H1 (cell line): ENCODE measurements at regions not wholly inside any gene's neighbourhood (a gene's known extent, or its start where the extent isn't known, plus 50 kb on each side); places are given as distances from the start of the nearest gene placed in this dataset.

ENCODE experiments used
- BACH1 ChIP-seq: IDR thresholded peaks from 2 replicates; pipeline ENCODE4 v1.6.1; 2012; ENCODE audit warnings: low read length, improper control_type of control experiment
- BRCA1 ChIP-seq: IDR thresholded peaks from 2 replicates; pipeline ENCODE4 v1.6.1; 2012; ENCODE audit warnings: low read depth, low read length, improper control_type of control experiment
- CHD7 ChIP-seq: fragments of 300-600 bp; sonication (generic); IDR thresholded peaks from 2 replicates; pipeline ENCODE4 v1.7.1; 2012; ENCODE audit warnings: low read length, moderate library complexity, mild to moderate bottlenecking, inconsistent platforms; ENCODE audit not compliant: insufficient replicate concordance
- JUN ChIP-seq: IDR thresholded peaks from 2 replicates; pipeline ENCODE4 v1.6.1; 2011; ENCODE audit warnings: low read depth, mild to moderate bottlenecking, improper control_type of control experiment, low read length
- NANOG ChIP-seq: IDR thresholded peaks from 2 replicates; pipeline ENCODE4 v1.6.1; 2011; ENCODE audit warnings: low read length, low read depth, mild to moderate bottlenecking, inconsistent platforms; ENCODE audit not compliant: insufficient read depth, poor library complexity, severe bottlenecking
- PHF8 ChIP-seq: fragments of 200-600 bp; sonication (generic); conservative IDR thresholded peaks from 2 replicates; pipeline ENCODE4 v1.7.1; 2012; ENCODE audit warnings: low read depth, mild to moderate bottlenecking, inconsistent platforms, low read length, moderate library complexity
- SP4 ChIP-seq: IDR thresholded peaks from 2 replicates; pipeline ENCODE4 v1.6.1; 2012; ENCODE audit warnings: low read length, inconsistent platforms
- SRF ChIP-seq: IDR thresholded peaks from 2 replicates; pipeline ENCODE4 v1.6.1; 2011; ENCODE audit warnings: mild to moderate bottlenecking, low read depth, low read length, moderate library complexity

- no peak for TF ChIP-seq CHD7
- TF ChIP-seq BACH1: no peak
- TF ChIP-seq NANOG: no peak
- TF ChIP-seq SP4: no peak
- no peak for TF ChIP-seq JUN
- TF ChIP-seq SRF: no peak
- TF ChIP-seq PHF8: no peak
- TF ChIP-seq BRCA1: no peak
These were observed 494.9 kb upstream of the ADAMTS9 start (continued) for GRCh38 chr3:65182682-65183081.
